GM12873 (cell line): ENCODE measurements at regions not wholly inside any gene's neighbourhood (a gene's known extent, or its start where the extent isn't known, plus 50 kb on each side); places are given as distances from the start of the nearest gene placed in this dataset.

Experiments
- TF ChIP-seq, protein P1 (sequence below): IDR thresholded peaks from 2 replicates; pipeline ENCODE4 v1.5.1; 2012; ENCODE audit warnings: low read depth, mild to moderate bottlenecking, moderate library complexity, low read length, control low read depth; ENCODE audit not compliant: insufficient read depth; ENCODE audit errors: missing control alignments

DNA sequence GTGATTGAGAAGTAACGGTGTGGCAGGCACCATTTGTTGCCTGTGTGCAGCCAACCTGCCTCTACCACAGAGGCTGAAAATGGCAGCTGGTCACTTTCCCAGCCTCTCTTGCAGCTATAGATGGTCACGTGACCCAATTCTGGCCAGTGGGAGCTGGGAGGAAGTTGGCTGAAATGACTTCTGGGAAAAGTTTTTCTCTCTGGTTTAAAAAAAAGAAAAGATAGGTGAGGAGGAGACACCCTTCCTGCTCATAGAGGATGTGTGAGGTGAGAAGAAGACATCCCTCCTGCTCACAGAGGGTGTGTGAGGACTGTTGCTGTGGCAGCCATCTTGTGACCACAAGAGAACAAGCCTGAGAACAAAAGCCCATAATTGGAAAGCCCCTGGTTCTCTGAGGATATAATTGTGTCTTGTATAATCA is 122.8 kb downstream of the SYF2 start:
- TF ChIP-seq, protein P1, sequence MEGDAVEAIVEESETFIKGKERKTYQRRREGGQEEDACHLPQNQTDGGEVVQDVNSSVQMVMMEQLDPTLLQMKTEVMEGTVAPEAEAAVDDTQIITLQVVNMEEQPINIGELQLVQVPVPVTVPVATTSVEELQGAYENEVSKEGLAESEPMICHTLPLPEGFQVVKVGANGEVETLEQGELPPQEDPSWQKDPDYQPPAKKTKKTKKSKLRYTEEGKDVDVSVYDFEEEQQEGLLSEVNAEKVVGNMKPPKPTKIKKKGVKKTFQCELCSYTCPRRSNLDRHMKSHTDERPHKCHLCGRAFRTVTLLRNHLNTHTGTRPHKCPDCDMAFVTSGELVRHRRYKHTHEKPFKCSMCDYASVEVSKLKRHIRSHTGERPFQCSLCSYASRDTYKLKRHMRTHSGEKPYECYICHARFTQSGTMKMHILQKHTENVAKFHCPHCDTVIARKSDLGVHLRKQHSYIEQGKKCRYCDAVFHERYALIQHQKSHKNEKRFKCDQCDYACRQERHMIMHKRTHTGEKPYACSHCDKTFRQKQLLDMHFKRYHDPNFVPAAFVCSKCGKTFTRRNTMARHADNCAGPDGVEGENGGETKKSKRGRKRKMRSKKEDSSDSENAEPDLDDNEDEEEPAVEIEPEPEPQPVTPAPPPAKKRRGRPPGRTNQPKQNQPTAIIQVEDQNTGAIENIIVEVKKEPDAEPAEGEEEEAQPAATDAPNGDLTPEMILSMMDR: no peak

DNA sequence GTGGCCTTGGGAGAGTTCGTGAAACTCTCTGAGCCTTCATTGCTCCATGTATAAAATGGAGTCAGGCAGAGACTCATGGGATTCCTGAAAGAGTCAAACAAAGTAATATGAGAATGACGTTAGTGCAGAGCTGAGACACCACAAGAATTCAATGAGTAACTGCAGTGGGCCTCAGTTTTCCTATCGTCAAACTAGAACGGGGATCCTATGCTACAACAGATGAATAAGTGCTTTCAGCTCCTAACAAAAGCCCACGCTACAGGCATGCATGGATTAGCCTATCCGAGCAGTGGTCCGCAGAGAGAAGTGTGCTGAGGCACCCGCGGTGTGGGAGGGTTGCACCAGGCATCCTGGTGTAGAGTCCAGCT is 124.7 kb downstream of the SYF2 start:
- TF ChIP-seq, protein P1: no peak

DNA sequence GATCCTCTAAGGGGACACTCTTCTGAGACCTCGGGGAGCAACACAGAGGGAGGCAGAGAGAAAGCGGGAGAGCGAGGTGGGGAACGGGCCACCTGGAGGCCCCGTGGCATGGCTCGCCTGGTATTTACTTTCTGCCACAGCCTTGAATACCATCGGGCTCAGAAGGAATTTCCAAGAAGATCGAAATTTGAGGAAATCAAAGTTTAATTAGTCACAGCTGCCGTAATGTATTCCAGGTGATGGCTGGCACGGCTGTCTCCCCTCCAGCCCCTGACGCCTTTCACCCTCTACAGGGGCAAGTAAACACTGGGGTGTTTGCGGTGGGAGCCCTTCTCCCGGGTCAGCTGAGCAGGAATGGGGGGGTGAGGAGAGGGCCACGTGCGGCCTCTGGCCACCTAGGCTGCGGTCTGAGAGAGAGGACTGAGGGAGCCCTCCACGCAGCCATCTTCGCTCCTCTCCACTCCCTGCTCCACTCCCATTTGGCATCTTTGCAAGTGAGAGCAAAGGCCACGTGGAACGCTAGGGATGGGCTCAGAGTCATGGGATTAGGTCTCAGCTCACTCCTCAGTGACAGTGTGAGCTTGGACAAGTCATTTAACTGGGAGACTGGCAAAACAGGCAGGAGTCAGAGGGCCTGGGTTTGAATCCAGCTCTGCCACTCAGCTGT is 125.2 kb downstream of the SYF2 start:
- TF ChIP-seq, protein P1: no peak

DNA sequence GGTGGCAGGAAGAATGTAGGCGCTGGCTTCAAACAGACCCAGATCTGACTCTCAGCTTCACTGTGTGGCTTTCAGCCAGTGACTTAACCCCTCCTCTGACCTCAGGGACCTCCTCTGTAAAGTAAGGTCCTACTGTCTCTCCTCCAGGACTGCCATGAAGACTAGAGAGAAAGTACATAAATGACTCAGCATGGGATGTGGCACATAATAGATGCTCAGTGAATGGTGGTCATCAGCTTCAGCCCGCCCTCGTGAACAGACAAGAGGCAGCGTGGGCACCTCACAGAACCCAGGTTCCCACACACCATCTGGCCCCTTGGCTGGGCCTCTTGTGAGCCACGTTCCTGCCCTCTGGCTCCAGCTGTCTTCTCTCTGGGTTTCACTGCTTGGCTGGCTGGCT is 126.0 kb downstream of the SYF2 start:
- TF ChIP-seq, protein P1: no peak

DNA sequence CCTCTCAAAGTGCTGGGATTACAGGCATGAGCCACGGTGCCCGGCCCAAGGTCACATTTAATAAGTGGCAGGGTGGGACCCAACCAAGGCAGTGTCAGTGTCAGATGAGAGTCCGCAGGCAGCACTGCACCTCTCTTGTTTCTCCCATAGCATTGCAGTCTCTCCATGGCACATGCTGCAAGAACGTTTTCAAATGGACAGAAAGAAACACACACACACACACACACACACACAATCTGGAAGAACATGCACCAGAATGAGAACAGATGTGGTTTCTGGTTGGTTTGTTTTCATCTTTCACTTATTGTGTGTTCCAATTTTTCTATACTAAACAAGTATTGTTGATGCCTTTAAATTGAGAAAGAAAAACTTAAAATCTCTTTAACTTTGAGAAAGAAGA is 126.5 kb downstream of the SYF2 start:
- TF ChIP-seq, protein P1: no peak

DNA sequence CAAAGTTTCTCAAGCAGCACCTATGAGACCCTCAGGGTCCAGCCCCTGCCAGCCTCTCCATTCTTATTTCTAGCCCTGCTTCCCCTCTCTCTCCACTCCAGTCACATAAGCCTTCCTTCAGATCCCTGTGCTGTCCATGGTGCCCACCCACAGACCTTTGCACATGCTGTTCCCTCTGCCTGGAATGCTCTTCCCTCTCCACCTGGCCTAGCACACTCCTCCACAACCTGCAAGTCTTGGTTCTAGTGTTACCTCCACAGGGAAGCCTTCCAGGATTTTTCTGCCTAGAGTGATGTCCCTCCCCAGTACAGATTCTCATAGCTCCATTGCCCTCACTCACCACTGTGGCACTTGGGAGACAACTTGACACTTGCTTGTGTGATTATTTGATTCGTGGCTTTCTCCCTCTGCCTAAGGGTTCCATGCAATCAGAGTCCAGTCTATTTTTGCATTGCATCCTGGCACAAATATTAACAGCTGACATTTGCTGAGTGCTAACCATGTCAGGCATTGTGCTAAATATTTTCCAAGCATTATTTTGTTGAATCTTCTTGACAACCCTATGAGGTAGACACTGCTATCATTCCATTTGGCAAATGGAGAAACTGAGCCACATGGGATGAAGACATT is 127.3 kb downstream of the SYF2 start:
- TF ChIP-seq, protein P1: no peak

DNA sequence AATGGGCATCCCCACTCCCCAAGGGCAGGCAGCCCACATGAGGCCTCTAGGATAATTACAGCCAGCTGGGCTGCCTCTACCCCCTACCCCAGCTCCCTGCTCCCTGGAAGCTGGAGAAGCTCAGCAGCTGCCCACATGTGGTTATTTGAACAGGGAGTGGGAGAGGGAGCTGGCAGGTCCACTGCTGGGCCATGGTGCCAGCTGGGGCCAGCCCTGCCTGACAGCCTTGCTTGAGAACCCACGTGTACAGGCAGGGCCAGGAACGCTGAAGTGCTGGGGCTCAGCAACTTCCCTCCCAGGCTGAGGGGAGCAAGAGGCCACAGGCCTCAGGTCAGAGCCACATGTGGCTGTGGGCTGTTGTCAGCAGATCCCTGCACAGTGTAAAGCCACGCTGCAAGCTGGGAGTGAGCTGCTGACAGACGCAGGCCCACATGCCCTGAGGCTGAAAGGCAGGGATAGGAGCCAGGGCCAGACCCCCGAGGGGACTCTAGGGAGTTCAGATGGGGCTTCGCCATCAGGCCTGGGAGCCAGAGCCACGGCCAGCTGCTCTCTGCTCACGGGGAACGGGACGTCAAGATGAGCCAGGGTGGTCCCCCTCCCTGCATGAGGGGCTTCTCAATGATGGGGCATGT is 129.0 kb downstream of the SYF2 start:
- TF ChIP-seq, protein P1: no peak
